Karpas-422 (cell line): ENCODE measurements at regions not wholly inside any gene's neighbourhood (a gene's known extent, or its start where the extent isn't known, plus 50 kb on each side); places are given as distances from the start of the nearest gene placed in this dataset.

Experiments used
- DNase-seq: peaks from one replicate; pipeline ENCODE4 v3.0.0-alpha.2; 2015
- H2AFZ ChIP-seq: fragments of 200-600 bp; sonication (generic); 2 replicates; pipeline ENCODE4 v1.6.1; 2014; ENCODE audit warnings: antibody characterized with exemption, low read length, mixed read lengths
- H3K27ac ChIP-seq: fragments of 200-600 bp; sonication (generic); 2 replicates; pipeline ENCODE4 v1.5.1; 2014; ENCODE audit warnings: mild to moderate bottlenecking, low read length, moderate library complexity
- H3K27me3 ChIP-seq: fragments of 200-600 bp; sonication (generic); 2 replicates; pipeline ENCODE4 v1.6.1; 2014; ENCODE audit warnings: low read length, mixed read lengths
- H3K36me3 ChIP-seq: fragments of 200-600 bp; sonication (generic); 2 replicates; pipeline ENCODE4 v1.6.1; 2014; ENCODE audit warnings: low read length, mixed read lengths; ENCODE audit not compliant: insufficient read depth
- H3K4me1 ChIP-seq: fragments of 200-600 bp; sonication (generic); 2 replicates; pipeline ENCODE4 v1.6.1; 2014; ENCODE audit warnings: mild to moderate bottlenecking, low read length, mixed read lengths
- H3K4me2 ChIP-seq: fragments of 200-600 bp; sonication (generic); 2 replicates; pipeline ENCODE4 v1.6.1; 2014; ENCODE audit warnings: low read length, low read depth, mild to moderate bottlenecking; ENCODE audit not compliant: poor library complexity, severe bottlenecking
- H3K4me3 ChIP-seq: fragments of 200-600 bp; sonication (generic); 2 replicates; pipeline ENCODE4 v1.5.1; 2014; ENCODE audit warnings: mild to moderate bottlenecking, antibody characterized with exemption, low read length, mixed read lengths
- H3K79me2 ChIP-seq: fragments of 200-600 bp; sonication (generic); 2 replicates; pipeline ENCODE4 v1.6.1; 2014; ENCODE audit warnings: mild to moderate bottlenecking, low read length, mixed read lengths
- H3K9ac ChIP-seq: fragments of 200-600 bp; sonication (generic); 2 replicates; pipeline ENCODE4 v1.6.0; 2014; ENCODE audit warnings: low read length
- H3K9me2 ChIP-seq: fragments of 200-600 bp; sonication (generic), shearing (Covaris generic); replicated peaks from 2 replicates; pipeline ENCODE4 v1.6.0; 2014; ENCODE audit warnings: mild to moderate bottlenecking, low read length, moderate library complexity; ENCODE audit not compliant: insufficient read depth
- H3K9me3 ChIP-seq: fragments of 300-700, 200-600 bp; sonication (generic); 2 replicates; pipeline ENCODE4 v1.6.1; 2014; ENCODE audit warnings: low read length, mixed read lengths
- H4K20me1 ChIP-seq: fragments of 200-600 bp; sonication (generic); 2 replicates; pipeline ENCODE4 v1.6.1; 2014; ENCODE audit warnings: mild to moderate bottlenecking, antibody characterized with exemption, low read length, low read depth; ENCODE audit not compliant: insufficient read depth

DNA sequence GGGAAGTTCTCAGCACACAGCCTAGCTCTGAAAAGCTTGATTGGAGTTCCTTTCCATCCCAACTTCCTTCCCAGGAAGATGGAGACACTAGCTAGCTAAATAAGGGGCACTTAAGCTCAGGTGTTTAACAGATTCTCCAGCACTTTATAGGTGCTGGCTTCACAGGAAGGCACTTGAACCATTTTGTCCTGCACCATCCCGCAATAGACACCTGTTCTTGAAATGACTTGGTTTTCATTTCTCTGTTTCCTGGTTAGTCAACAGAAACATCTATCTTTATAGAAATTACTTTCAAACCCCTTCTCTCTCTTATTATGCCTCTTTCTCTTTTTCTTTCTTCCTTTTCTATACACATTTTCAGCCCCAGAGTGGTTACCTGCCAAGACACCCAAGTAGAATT lies 409.9 kb upstream of the ZFHX3 start:
- Histone ChIP-seq H4K20me1 (no peaks in the 10 kb centered on the region), H3K9ac (no peak overlapping the region), H3K9me3 (no peaks in the 10 kb centered on the region), H3K79me2 (no peaks in the 10 kb centered on the region), H3K27me3 (no peaks in the 10 kb centered on the region; the same call in 1 of the 2 replicates), H3K27ac (no peak overlapping the region), H3K36me3 (no peaks in the 10 kb centered on the region), H3K4me1 (no peaks in the 10 kb centered on the region), H3K4me2 (no peak overlapping the region), H2AFZ (no peak overlapping the region), H3K9me2 (no peaks in the 10 kb centered on the region), H3K4me3 (no peak overlapping the region)
- DNase-seq: no peak

- no peak for DNase-seq
- H3K4me1 ChIP-seq: no peaks in the 10 kb centered on the region
- no peaks in the 10 kb centered on the region; the same call in 1 of the 2 replicates for H3K27me3 ChIP-seq
- no peaks in the 10 kb centered on the region for H4K20me1 ChIP-seq
- H3K36me3 ChIP-seq: no peaks in the 10 kb centered on the region
- no peaks in the 10 kb centered on the region for H3K9me2 ChIP-seq
- no peak overlapping the region for H3K9ac ChIP-seq
- no peak overlapping the region for H3K4me3 ChIP-seq
- no peak overlapping the region for H2AFZ ChIP-seq
- H3K79me2 ChIP-seq: no peaks in the 10 kb centered on the region
- no peak overlapping the region for H3K27ac ChIP-seq
- peaks cover 6% of the 10 kb centered on the region for H3K9me3 ChIP-seq
- no peak overlapping the region for H3K4me2 ChIP-seq
Observed at GRCh38 chr16:73448970-73449369, 401.0 kb upstream of the ZFHX3 start.

- Histone ChIP-seq H3K27ac (no peak overlapping the region), H3K9ac (no peak overlapping the region), H3K9me2 (no peaks in the 10 kb centered on the region), H3K4me3 (no peak overlapping the region), H3K36me3 (no peaks in the 10 kb centered on the region), H3K9me3 (peaks cover 6% of the 10 kb centered on the region), H2AFZ (no peak overlapping the region), H3K27me3 (no peaks in the 10 kb centered on the region), H4K20me1 (no peaks in the 10 kb centered on the region), H3K4me2 (no peak overlapping the region), H3K4me1 (no peaks in the 10 kb centered on the region), H3K79me2 (no peaks in the 10 kb centered on the region)
- no peak for DNase-seq
Observed at GRCh38 chr16:73447846-73448245, 399.9 kb upstream of the ZFHX3 start.

DNA sequence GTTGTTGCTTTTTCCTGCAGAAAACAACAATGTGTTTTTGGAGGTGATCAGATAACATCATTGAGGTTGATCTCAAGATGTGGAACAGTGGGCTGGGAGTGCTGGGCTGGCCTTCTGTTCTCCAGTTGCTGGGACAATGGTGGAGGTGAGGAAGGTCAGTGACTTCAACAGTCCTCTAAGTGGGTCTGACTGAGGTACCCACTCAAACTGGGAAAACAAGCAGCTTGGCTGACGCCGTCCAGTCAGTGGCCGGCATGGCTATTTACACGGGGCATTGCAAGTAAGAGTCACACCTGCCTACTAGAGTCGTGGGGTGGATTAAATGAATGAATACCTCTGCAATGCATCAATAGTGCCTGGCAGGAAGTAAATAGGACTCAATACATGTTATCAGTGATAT lies 386.7 kb upstream of the ZFHX3 start:
- H3K9me3 ChIP-seq: no peaks in the 10 kb centered on the region

DNA sequence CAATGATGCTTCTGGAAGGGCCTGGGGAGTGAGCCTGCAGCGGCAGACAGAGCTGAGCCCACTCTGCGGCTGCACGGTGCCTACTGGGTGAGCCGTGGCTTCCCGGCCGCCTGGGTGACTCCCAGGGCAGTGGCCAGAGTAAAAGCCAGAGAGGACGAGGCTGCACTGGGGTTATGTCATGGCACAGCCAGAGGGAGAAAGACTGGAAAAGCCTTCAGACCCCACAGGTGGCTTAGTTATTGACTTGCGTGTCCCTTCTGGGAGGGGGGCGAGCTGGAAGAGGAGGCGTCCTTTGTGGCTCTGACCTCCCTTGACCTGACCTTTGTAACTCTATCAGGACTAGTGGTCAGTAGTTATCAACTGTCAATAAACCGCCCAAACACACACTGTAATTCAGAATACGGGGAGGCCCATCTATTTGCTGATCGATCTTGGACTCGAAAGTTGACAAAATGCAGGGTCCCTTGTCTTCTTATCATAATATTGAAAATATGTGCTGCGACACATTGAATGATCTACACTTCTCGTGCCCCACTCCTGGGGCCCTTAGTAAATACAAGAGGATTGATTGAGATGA lies 385.9 kb upstream of the ZFHX3 start:
- Histone ChIP-seq H3K9me2 (no peaks in the 10 kb centered on the region), H3K27me3 (no peaks in the 10 kb centered on the region), H3K27ac (no peak overlapping the region), H3K4me1 (peaks cover 8% of the 10 kb centered on the region; the same call in 1 of the 2 replicates), H3K79me2 (no peaks in the 10 kb centered on the region), H2AFZ (no peak overlapping the region), H3K9me3 (no peaks in the 10 kb centered on the region), H3K4me2 (no peak overlapping the region), H4K20me1 (no peaks in the 10 kb centered on the region), H3K9ac (no peak overlapping the region), H3K36me3 (no peaks in the 10 kb centered on the region), H3K4me3 (no peak overlapping the region)
- DNase-seq: no peak

More for the DNA sequence above, 386.7 kb upstream of the ZFHX3 start:
- no peaks in the 10 kb centered on the region for H3K36me3 ChIP-seq
- no peaks in the 10 kb centered on the region for H3K9me2 ChIP-seq
- no peaks in the 10 kb centered on the region for H3K79me2 ChIP-seq
- peaks cover 8% of the 10 kb centered on the region; the same call in 1 of the 2 replicates for H3K4me1 ChIP-seq
- no peaks in the 10 kb centered on the region for H3K27me3 ChIP-seq
- H3K4me3 ChIP-seq: no peak overlapping the region
- H4K20me1 ChIP-seq: no peaks in the 10 kb centered on the region
- H3K9ac ChIP-seq: no peak overlapping the region
- H3K27ac ChIP-seq: no peak overlapping the region
- H3K4me2 ChIP-seq: no peak overlapping the region
- no peak for DNase-seq
- no peak overlapping the region for H2AFZ ChIP-seq

DNA sequence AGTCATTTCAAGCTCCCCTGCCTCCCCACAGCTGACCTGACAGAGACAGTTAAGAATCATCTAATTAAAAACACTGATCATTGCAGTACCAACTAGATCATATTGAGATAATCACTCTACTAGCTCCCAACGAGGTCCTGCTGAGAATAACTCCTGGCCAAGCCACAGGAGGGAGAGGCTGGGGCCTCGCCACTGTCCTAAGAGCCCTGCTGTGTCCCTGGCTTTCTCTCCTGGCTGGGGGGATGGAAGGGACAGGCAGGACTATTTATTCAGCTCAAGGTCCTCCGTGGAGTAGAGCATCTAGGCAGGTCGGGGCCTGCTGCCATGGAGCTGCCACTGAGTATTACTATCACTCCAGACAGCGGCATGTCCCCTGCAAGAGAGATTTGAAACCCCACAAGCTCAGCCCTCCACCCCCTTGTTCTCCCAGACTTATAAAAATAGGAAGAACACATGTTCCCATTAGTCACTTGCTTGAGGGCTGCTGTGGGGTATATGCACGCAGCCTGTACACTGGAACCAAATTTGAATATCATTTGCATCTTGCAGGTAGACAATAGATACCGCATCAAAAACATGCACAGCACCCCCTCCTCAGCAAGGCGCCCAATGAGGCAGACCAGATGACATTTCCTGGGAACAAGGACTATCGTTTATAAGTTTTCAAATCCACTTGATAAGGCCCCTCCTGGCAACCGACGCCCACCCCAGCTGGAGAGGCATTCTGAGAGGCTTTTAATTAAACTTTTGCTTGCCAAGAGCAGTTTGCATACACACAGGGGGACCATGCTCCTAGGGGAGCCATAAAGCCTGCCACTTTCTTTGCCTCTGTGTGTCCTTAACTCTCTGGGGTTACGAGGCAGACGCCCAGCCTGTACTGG lies 385.2 kb upstream of the ZFHX3 start:
- Histone ChIP-seq H3K9me2 (no peaks in the 10 kb centered on the region), H3K27me3 (no peaks in the 10 kb centered on the region), H3K9ac (no peak overlapping the region), H3K79me2 (no peaks in the 10 kb centered on the region), H3K4me2 (no peak overlapping the region), H3K27ac (no peak overlapping the region), H3K36me3 (no peaks in the 10 kb centered on the region), H4K20me1 (no peaks in the 10 kb centered on the region), H3K4me3 (no peak overlapping the region), H3K9me3 (no peaks in the 10 kb centered on the region), H3K4me1 (peaks cover 8% of the 10 kb centered on the region; the same call in 1 of the 2 replicates), H2AFZ (no peak overlapping the region)
- no peak for DNase-seq

- Histone ChIP-seq H3K4me2 (no peak overlapping the region), H2AFZ (no peak overlapping the region)
Observed at GRCh38 chr16:73430138-73430537, 382.2 kb upstream of the ZFHX3 start.

DNA sequence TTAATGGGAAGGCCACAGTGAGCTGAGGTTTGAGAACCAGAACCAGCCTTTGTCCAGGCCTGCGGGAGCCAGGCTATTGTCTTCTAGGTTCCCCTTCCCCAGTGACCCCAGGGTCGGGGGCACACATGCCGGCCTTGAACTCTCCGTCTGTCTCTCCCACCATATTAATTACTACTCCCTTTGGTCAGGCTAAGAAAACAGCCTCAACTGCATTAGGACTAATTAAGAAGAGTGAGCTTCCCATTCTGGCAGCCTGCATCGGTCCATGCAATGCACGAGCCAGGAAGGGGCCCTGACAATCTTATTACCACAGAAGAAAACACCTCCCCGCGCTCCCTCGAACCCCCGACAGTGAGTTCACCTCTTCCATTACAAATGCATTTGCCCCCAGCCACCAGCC lies 380.2 kb upstream of the ZFHX3 start:
- Histone ChIP-seq H3K4me1 (peaks cover 4% of the 10 kb centered on the region; the same call in 1 of the 2 replicates), H3K27me3 (no peaks in the 10 kb centered on the region), H2AFZ (no peak overlapping the region)

More at GRCh38 chr16:73430138-73430537, 382.2 kb upstream of the ZFHX3 start:
- no peak overlapping the region for H3K27ac ChIP-seq
- no peak overlapping the region for H3K4me3 ChIP-seq
- no peaks in the 10 kb centered on the region for H4K20me1 ChIP-seq
- H3K27me3 ChIP-seq: no peaks in the 10 kb centered on the region
- no peaks in the 10 kb centered on the region for H3K79me2 ChIP-seq
- no peaks in the 10 kb centered on the region for H3K9me2 ChIP-seq
- H3K4me1 ChIP-seq: peaks cover 8% of the 10 kb centered on the region; the same call in 1 of the 2 replicates
- H3K9me3 ChIP-seq: no peaks in the 10 kb centered on the region
- no peak overlapping the region for H3K9ac ChIP-seq
- H3K36me3 ChIP-seq: no peaks in the 10 kb centered on the region
- no peak for DNase-seq

More for the DNA sequence above, 380.2 kb upstream of the ZFHX3 start:
- no peaks in the 10 kb centered on the region for H3K36me3 ChIP-seq
- H3K9me3 ChIP-seq: no peaks in the 10 kb centered on the region
- no peak for DNase-seq
- H3K9ac ChIP-seq: no peak overlapping the region
- H3K4me3 ChIP-seq: no peak overlapping the region
- H3K79me2 ChIP-seq: no peaks in the 10 kb centered on the region
- no peak overlapping the region for H3K4me2 ChIP-seq
- H3K9me2 ChIP-seq: no peaks in the 10 kb centered on the region
- H3K27ac ChIP-seq: no peak overlapping the region
- no peaks in the 10 kb centered on the region for H4K20me1 ChIP-seq
